ENCODE measurements at regions not wholly inside any gene's neighbourhood (a gene's known extent, or its start where the extent isn't known, plus 50 kb on each side); places are given as distances from the start of the nearest gene placed in this dataset.

GRCh38 chr14:30440961-30441360, 118.0 kb upstream of the G2E3 start:
- TF ChIP-seq CTCF (IDR thresholded peaks at IDR 0.05) (no peak), EP300 (IDR thresholded peaks at IDR 0.05) (no peak), POLR2A (IDR thresholded peaks at IDR 0.05) (no peak)

Data from stomach (tissue), 4 donors.